Colonic mucosa (tissue), 4 donors: ENCODE measurements at regions not wholly inside any gene's neighbourhood (a gene's known extent, or its start where the extent isn't known, plus 50 kb on each side); places are given as distances from the start of the nearest gene placed in this dataset.

Experiments used
- DNase-seq: peaks from one replicate; pipeline ENCODE4 v3.0.0-alpha.2; 2020
- H3K27ac ChIP-seq: fragments of 200-600 bp; one replicate; pipeline ENCODE4 v1.8.0; 2021
- H3K27me3 ChIP-seq: fragments of 200-600 bp; one replicate; pipeline ENCODE4 v1.8.0; 2021
- H3K36me3 ChIP-seq: fragments of 200-600 bp; one replicate; pipeline ENCODE4 v1.8.0; 2021
- H3K4me1 ChIP-seq: fragments of 200-600 bp; one replicate; pipeline ENCODE4 v1.8.0; 2021; ENCODE audit warnings: mild to moderate bottlenecking
- H3K4me3 ChIP-seq: fragments of 200-600 bp; one replicate; pipeline ENCODE4 v1.8.0; 2021
- H3K9ac ChIP-seq, 2 donors: one replicate each; pipeline ENCODE4 v1.7.0; 2013; ENCODE audit warnings: control low read depth in 2 of 2, low read depth in 2 of 2, low read length in 2 of 2
- H3K9me3 ChIP-seq: fragments of 200-600 bp; one replicate; pipeline ENCODE4 v1.8.0; 2021
- intact Hi-C: fragments of 100-400 bp; cut with DNase I; formaldehyde crosslinking; loops from one replicate; pipeline ENCODE4 v1.14.1; 2022
- TF ChIP-seq, protein P1 (sequence below): fragments of 200-600 bp; IDR thresholded peaks from one replicate; pipeline ENCODE4 v1.8.0; 2022; ENCODE audit warnings: antibody characterized with exemption, mild to moderate bottlenecking
- donor health status: healthy.
- donor health status: DM: no; HTN: no; CAD: no.
- donor health status: DM: no; HTN: no; CAD: no.

DNA sequence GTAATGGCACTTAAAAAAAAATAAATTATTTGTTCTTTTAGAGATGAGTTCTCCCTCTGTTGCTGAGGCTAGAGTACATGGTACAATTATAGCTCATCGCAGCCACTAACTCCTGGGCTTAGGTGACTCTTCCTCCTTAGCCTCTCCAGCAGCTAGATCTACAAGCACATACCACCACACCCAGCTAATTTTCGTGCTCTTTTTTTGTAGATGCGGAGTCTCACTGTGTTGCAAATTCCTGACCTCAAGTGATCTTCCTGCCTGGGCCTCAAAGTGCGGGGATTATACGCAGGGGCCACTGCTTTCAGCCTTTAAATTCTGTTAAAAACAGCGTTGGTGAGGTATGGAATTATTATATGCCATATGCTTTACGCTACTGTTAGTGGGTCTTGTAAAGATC, 2034.0 kb downstream of the OLFM4 start:
- DNase-seq: no peak
- Histone ChIP-seq H3K9me3 (no peaks in the 10 kb centered on the region), H3K4me1 (no peaks in the 10 kb centered on the region), H3K9ac (no peak overlapping the region), H3K4me3 (no peak overlapping the region), H3K27ac (no peak overlapping the region), H3K27me3 (no peaks in the 10 kb centered on the region), H3K36me3 (no peaks in the 10 kb centered on the region)
- TF ChIP-seq, protein P1, sequence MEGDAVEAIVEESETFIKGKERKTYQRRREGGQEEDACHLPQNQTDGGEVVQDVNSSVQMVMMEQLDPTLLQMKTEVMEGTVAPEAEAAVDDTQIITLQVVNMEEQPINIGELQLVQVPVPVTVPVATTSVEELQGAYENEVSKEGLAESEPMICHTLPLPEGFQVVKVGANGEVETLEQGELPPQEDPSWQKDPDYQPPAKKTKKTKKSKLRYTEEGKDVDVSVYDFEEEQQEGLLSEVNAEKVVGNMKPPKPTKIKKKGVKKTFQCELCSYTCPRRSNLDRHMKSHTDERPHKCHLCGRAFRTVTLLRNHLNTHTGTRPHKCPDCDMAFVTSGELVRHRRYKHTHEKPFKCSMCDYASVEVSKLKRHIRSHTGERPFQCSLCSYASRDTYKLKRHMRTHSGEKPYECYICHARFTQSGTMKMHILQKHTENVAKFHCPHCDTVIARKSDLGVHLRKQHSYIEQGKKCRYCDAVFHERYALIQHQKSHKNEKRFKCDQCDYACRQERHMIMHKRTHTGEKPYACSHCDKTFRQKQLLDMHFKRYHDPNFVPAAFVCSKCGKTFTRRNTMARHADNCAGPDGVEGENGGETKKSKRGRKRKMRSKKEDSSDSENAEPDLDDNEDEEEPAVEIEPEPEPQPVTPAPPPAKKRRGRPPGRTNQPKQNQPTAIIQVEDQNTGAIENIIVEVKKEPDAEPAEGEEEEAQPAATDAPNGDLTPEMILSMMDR: no peak
- intact Hi-C loops: no loop called here

- H3K27me3 ChIP-seq: no peaks in the 10 kb centered on the region
- H3K36me3 ChIP-seq: no peaks in the 10 kb centered on the region
- TF ChIP-seq, protein P1: no peak
- DNase-seq: no peak
- no peaks in the 10 kb centered on the region for H3K9me3 ChIP-seq
- no peak overlapping the region for H3K9ac ChIP-seq
- no peaks in the 10 kb centered on the region for H3K4me1 ChIP-seq
- intact Hi-C loops: no loop called here
- no peak overlapping the region for H3K27ac ChIP-seq
- no peak overlapping the region for H3K4me3 ChIP-seq
Measured at GRCh38 chr13:55067946-55068345, 2039.3 kb downstream of the OLFM4 start.

DNA sequence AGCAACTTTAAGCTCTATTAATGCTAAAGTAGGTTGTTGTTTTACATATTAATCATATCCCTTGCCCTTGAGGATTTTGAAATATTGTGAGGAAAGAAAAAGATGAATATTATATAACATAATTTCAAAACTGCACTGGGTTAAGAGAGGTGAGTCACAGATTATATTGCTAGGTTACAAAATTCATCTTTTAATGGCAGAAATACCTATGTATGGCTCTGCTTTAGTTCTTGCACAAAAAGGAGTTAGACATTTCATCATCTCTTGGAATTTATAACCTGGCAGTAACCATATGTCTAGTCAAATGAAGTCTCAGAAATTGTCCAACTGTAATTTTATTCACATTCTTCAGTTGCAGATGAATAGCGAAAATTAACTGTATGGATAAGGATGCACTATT, 2041.1 kb downstream of the OLFM4 start:
- no peak for DNase-seq
- Histone ChIP-seq H3K9ac (no peak overlapping the region), H3K36me3 (no peaks in the 10 kb centered on the region)

DNA sequence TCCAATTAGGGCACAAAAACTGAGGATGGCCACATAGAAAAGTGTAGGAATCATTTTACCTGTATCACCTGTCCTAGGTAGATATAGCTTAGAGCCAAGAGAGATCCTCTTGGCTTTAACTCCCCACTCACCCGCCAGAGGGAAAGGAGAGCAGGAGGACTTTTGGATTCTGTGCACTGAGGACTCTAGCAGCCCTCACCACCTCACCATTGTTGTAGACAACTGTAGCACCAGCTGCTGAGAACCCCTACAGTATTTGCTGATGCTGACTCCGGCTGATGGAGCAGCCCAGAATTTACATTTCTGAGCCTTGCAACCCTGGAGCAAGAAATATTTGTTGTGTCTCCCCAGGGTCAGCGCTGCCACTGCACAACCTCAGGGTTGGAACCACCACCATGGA, 2044.4 kb downstream of the OLFM4 start:
- Histone ChIP-seq H3K27me3 (no peaks in the 10 kb centered on the region), H3K27ac (no peak overlapping the region), H3K36me3 (no peaks in the 10 kb centered on the region), H3K9me3 (no peaks in the 10 kb centered on the region), H3K9ac (no peak overlapping the region), H3K4me3 (no peak overlapping the region), H3K4me1 (no peaks in the 10 kb centered on the region)
- no peak for DNase-seq
- TF ChIP-seq, protein P1: no peak
- intact Hi-C loops: no loop called here

More for the DNA sequence above, 2041.1 kb downstream of the OLFM4 start:
- Histone ChIP-seq H3K4me1 (no peaks in the 10 kb centered on the region), H3K9me3 (no peaks in the 10 kb centered on the region), H3K4me3 (no peak overlapping the region), H3K27ac (no peak overlapping the region), H3K27me3 (no peaks in the 10 kb centered on the region)
- intact Hi-C loops: no loop called here
- TF ChIP-seq, protein P1: no peak

GRCh38 chr13:55084630-55085029, 2056.0 kb downstream of the OLFM4 start:
- Histone ChIP-seq H3K36me3 (no peaks in the 10 kb centered on the region), H3K27me3 (no peaks in the 10 kb centered on the region), H3K4me3 (no peak overlapping the region), H3K9ac (no peak overlapping the region), H3K9me3 (no peaks in the 10 kb centered on the region), H3K27ac (no peak overlapping the region), H3K4me1 (no peaks in the 10 kb centered on the region)
- TF ChIP-seq, protein P1: no peak
- intact Hi-C loops: no loop called here
- DNase-seq: no peak

DNA sequence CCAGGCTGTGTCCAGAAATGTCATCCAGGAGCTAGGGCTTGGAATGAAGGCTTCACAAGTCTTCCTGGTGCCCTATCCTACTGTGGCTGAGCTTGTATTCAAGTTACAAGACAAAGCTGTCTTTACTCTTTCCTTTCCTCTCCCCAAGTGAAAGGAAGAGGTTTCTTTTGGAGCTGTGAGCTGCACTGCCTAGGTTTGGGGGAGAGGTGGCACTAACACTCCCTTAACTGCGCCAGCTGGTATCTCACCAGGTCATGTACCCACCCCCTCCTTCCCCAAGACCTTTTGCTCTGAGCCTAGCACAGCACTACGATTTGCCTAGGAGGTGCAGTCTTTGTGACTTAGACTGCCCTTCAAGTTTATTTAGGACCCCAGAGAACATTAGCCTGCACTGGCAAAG, 2053.6 kb upstream of the PRR20A start:
- Histone ChIP-seq H3K36me3 (no peaks in the 10 kb centered on the region), H3K9ac (no peak overlapping the region), H3K27ac (no peak overlapping the region), H3K9me3 (no peaks in the 10 kb centered on the region), H3K4me3 (no peak overlapping the region), H3K4me1 (no peaks in the 10 kb centered on the region), H3K27me3 (no peaks in the 10 kb centered on the region)
- TF ChIP-seq, protein P1: no peak
- intact Hi-C loops: no loop called here
- no peak for DNase-seq
